Heart right ventricle (tissue), 16 donors: ENCODE measurements at regions not wholly inside any gene's neighbourhood (a gene's known extent, or its start where the extent isn't known, plus 50 kb on each side); places are given as distances from the start of the nearest gene placed in this dataset.

ENCODE experiments used
- ATAC-seq, 8 donors: fragments of 200-7000 bp; cut with Tn5 transposase; one replicate each; pipeline ENCODE4 v1.9.1; 2020; ENCODE audit warnings: mild to moderate bottlenecking in 8 of 8, moderate library complexity in 8 of 8, moderate number of reproducible peaks in 1 of 8
- DNase-seq, 2 donors: peaks; one replicate each; pipeline ENCODE4 v3.0.0-alpha.2; 2020
- H3K27ac ChIP-seq, 10 donors: fragments of 200-600 bp; sonication (generic) in 2 of 10; one replicate each; pipeline versions ENCODE4 v1.5.0 to v1.8.0; 2020 to 2022; ENCODE audit warnings: mild to moderate bottlenecking in 3 of 10
- H3K27me3 ChIP-seq, 7 donors: fragments of 200-600 bp; one replicate each; pipeline ENCODE4 v1.8.0; 2021 to 2022; ENCODE audit warnings: mild to moderate bottlenecking in 2 of 7
- H3K36me3 ChIP-seq, 9 donors: fragments of 200-600 bp; sonication (generic) in 1 of 9; one replicate each; pipeline versions ENCODE4 v1.5.0 to v1.8.0; 2020 to 2022; ENCODE audit warnings: mild to moderate bottlenecking in 2 of 9
- H3K4me1 ChIP-seq, 9 donors: fragments of 200-600 bp; sonication (generic) in 1 of 9; one replicate each; pipeline versions ENCODE4 v1.5.0 to v1.8.0; 2020 to 2022; ENCODE audit warnings: mild to moderate bottlenecking in 4 of 9
- H3K4me3 ChIP-seq, 10 donors: fragments of 200-600 bp; sonication (generic) in 2 of 10; one replicate each; pipeline versions ENCODE4 v1.5.0 to v1.8.0; 2020 to 2022; ENCODE audit warnings: mild to moderate bottlenecking in 7 of 10, moderate library complexity in 2 of 10
- H3K9me3 ChIP-seq, 11 donors: fragments of 200-600 bp in 10 of 11; sonication (generic) in 2 of 11; one replicate each; pipeline versions ENCODE4 v1.5.0 to v1.8.0; 2013 to 2022; ENCODE audit warnings: mild to moderate bottlenecking in 2 of 11, control low read depth in 1 of 11, moderate library complexity in 1 of 11
- WGBS, 2 donors: extraction: QIAGEN DNeasy Blood & Tissue Kit; methylation state at CpG; one replicate each; pipeline ENCODE4 v1.1.7; 2013; ENCODE audit warnings: inconsistent platforms in 1 of 2; 5-methylcytosine and 5-hydroxymethylcytosine counted together
- intact Hi-C, 10 donors: fragments of 100-400 bp; cut with DNase I; formaldehyde crosslinking; loops; one replicate each; pipeline versions ENCODE4 v1.11.1 to v1.14.2; 2022
- TF ChIP-seq, protein P1 (sequence below), 9 donors: fragments of 200-600 bp; sonication (generic) in 2 of 9; IDR thresholded peaks; one replicate each; pipeline versions ENCODE4 v1.5.0 to v1.8.0; 2021 to 2022; ENCODE audit warnings: antibody characterized with exemption in 9 of 9, mild to moderate bottlenecking in 5 of 9, moderate library complexity in 1 of 9
- donor health status: Arrhythmogenic right ventricular cardiomyopathy.
- donor health status: ischemic (EF 13 %, LVEDD 7.1; RV severe dilation, severe dysfunction).
- donor health status: healthy with polysubstance abuse.
- donor health status: DM: no; HTN: yes; CAD: no.
- donor health status: DM: no; HTN: no; CAD: no.
- donor health status: ischemic (EF 25% LVEDD 6.9; RV normal size, moderate dysfunction).
- donor health status: ischemic (EF 25% LVEDD 5.7; RV mildly dilated, moderate dysfunction).
- donor health status: healthy.
- donor health status: DM: yes; HTN: yes; CAD: no.
- donor health status: Ischemic cardiomyopathy.
- donor health status: ischemic (EF 35%, LVEDD 5.7; RV mildly dilated, moderate dysfunction).
- donor health status: nonischemic (EF 11% LVEDD 7.7; RV severe dilation, severe dysfunction).
- donor health status: DM: yes; HTN: yes; CAD: no.
- donor health status: PGD.
- donor health status: ischemic (EF 29% LVEDD 5.4; RV normal size, mild dysfunction).
- donor health status: nonischemic (EF 23%, LVEDD 6.1; RV moderate dilation, normal function).

DNA sequence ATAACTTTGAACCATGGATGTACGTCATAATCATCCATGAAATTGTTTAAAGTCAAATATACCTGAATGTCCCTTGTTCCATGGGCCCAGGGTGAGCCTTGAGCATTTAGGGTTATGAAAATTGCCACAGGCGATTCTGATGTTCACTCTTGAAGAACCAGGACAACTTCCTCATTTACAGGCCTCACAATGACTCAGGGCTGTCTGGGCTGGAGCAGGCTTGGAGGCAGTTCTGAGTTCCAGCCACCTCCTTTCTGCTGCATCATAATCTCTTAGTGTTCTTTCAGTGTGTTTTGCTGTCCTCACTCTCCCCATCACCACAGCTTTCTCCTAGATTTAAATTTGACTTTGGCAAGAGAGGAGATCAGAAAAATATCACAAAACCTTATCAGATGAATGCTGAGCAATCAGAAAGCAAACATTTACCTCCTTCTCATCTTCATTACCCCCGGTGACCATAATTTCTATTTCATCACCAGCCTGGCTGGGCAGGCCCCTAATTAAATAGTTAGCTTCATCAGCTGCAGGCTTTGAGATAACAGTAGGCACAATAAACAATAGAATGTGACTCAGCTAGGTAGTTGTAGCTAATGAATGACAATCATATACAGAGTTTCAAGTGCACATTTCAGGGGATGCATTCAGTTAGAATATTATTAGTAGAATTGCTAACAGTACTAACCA lies 571.0 kb downstream of the SH2D4B start:
- H3K4me3 ChIP-seq, result no peak overlapping the region
- no peaks in the 10 kb centered on the region for H3K27me3 ChIP-seq
- DNase-seq (no peak), ATAC-seq (no peak)
- H3K27ac ChIP-seq, result no peak overlapping the region
- WGBS, 2 donors, result 66% methylated on average over 3 of the region's 3 CpGs
- H3K9me3 ChIP-seq, result no peaks in the 10 kb centered on the region
- TF ChIP-seq, protein P1, sequence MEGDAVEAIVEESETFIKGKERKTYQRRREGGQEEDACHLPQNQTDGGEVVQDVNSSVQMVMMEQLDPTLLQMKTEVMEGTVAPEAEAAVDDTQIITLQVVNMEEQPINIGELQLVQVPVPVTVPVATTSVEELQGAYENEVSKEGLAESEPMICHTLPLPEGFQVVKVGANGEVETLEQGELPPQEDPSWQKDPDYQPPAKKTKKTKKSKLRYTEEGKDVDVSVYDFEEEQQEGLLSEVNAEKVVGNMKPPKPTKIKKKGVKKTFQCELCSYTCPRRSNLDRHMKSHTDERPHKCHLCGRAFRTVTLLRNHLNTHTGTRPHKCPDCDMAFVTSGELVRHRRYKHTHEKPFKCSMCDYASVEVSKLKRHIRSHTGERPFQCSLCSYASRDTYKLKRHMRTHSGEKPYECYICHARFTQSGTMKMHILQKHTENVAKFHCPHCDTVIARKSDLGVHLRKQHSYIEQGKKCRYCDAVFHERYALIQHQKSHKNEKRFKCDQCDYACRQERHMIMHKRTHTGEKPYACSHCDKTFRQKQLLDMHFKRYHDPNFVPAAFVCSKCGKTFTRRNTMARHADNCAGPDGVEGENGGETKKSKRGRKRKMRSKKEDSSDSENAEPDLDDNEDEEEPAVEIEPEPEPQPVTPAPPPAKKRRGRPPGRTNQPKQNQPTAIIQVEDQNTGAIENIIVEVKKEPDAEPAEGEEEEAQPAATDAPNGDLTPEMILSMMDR (IDR thresholded peaks at IDR 0.05), result no peak
- no peaks in the 10 kb centered on the region for H3K4me1 ChIP-seq
- no peaks in the 10 kb centered on the region for H3K36me3 ChIP-seq
- intact Hi-C loops, result no loop called here

DNA sequence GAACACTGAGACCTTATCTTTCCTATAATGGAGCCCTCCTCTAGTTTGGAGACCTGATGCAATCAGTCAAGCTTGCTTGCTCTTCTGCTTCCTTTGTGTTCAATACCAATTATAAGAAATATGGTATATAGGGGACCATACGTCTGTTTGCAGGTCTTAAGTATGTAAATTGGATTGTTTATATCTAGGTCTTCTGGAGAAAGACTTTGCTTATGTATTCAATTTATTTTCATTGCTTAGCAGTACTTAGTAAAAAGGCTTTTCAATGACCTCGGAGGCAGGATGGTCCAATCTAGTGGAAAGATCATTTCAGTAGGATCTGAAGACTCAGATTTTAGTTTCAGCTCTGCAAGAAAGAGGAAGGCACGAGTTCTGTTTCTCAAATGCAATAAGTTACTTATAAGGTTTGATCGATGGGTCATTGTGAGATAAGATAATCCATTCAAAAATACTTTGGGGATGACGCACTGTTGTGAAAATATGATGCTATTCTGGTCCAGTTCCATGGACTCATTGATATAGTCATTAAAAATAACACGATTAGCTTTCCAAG lies 571.6 kb downstream of the SH2D4B start:
- Histone ChIP-seq H3K27me3 (no peaks in the 10 kb centered on the region), H3K9me3 (no peaks in the 10 kb centered on the region), H3K4me3 (no peak overlapping the region), H3K27ac (no peak overlapping the region), H3K4me1 (no peaks in the 10 kb centered on the region), H3K36me3 (no peaks in the 10 kb centered on the region)
- 77 to 85% methylated on average over 6 of the region's 6 CpGs for WGBS, 2 donors
- TF ChIP-seq, protein P1 (IDR thresholded peaks at IDR 0.05), result no peak
- ATAC-seq, result no peak
- DNase-seq, result no peak
- intact Hi-C loops, result no loop called here

DNA sequence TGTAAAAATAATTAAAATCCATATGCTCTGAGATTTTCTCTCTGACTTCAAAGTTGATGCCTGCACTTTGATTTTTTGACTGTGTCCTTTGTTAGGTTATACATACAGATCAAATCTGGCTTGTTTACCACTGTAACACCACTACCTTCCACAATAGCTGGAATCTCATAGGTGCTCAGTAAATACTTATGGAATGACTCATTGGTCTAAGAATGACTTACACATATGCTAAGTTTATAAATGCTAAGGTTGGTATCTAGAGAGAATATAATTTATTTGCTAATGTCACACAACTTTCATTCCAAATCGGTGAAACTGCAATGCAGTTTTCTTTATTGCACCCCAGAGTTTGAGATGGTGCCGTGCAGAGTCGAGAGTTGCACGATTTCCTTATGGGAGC lies 578.5 kb downstream of the SH2D4B start:
- ATAC-seq (no peak), DNase-seq (no peak)
- no peak overlapping the region for H3K4me3 ChIP-seq
- intact Hi-C loops, result no loop called here
- 83 to 84% methylated on average over 4 of the region's 4 CpGs for WGBS, 2 donors
- no peaks in the 10 kb centered on the region for H3K4me1 ChIP-seq
- H3K9me3 ChIP-seq, result no peaks in the 10 kb centered on the region
- H3K27ac ChIP-seq, result no peak overlapping the region
- no peaks in the 10 kb centered on the region for H3K27me3 ChIP-seq
- H3K36me3 ChIP-seq, result no peaks in the 10 kb centered on the region
- TF ChIP-seq, protein P1 (IDR thresholded peaks at IDR 0.05), result no peak

DNA sequence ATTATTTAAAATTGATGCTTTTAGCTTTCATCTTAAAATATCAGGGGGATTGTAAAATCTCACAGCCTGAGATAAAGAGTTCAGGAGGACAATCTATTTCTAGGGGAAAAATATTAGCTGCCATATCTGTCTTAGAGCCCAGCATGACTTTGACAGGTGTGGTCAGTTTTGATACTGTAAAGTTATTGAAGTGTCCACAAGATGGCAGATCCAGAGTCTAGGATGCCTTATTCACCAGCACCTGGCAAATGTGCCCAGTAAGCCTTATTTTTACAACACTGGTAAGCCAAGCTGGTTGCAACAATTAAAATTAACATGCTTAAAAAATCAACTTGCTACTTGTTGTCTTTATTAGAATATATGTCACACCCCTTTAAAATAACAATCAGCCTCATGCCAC lies 579.3 kb downstream of the SH2D4B start:
- intact Hi-C loops, result no loop called here
- H3K4me3 ChIP-seq, result no peak overlapping the region
- TF ChIP-seq, protein P1 (IDR thresholded peaks at IDR 0.05), result no peak
- no peaks in the 10 kb centered on the region for H3K27me3 ChIP-seq
- H3K36me3 ChIP-seq, result no peaks in the 10 kb centered on the region
- DNase-seq (no peak), ATAC-seq (no peak)
- no peak overlapping the region for H3K27ac ChIP-seq
- H3K4me1 ChIP-seq, result no peaks in the 10 kb centered on the region
- H3K9me3 ChIP-seq, result no peaks in the 10 kb centered on the region
